Chondrocyte (in vitro differentiated cells): ENCODE measurements at regions not wholly inside any gene's neighbourhood (a gene's known extent, or its start where the extent isn't known, plus 50 kb on each side); places are given as distances from the start of the nearest gene placed in this dataset.
"Not testable (repeated sequence)": the region's sequence is repeated elsewhere in the genome, so short reads cannot be mapped to it uniquely, and the experiment has no call there.

Source experiments
- DNase-seq: peaks from one replicate; pipeline ENCODE4 v3.0.0; 2021; ENCODE audit warnings: mixed read lengths, low spot score
- H3K27ac Mint-ChIP-seq: one replicate; pipeline ENCODE4 v1.8.0; 2021; ENCODE audit warnings: mild to moderate bottlenecking, moderate library complexity, mixed read lengths; ENCODE audit not compliant: unreplicated experiment
- H3K27me3 Mint-ChIP-seq: 2 replicates; pipeline ENCODE4 v1.8.0; 2021; ENCODE audit warnings: low read depth, mixed read lengths
- H3K36me3 Mint-ChIP-seq: 2 replicates; pipeline ENCODE4 v1.8.0; 2021; ENCODE audit warnings: low read depth, mixed read lengths
- H3K4me1 Mint-ChIP-seq: 2 replicates; pipeline ENCODE4 v1.8.0; 2021; ENCODE audit warnings: low read depth, mild to moderate bottlenecking, mixed read lengths
- H3K4me3 Mint-ChIP-seq: one replicate; pipeline ENCODE4 v1.8.0; 2021; ENCODE audit warnings: mild to moderate bottlenecking, moderate library complexity, mixed read lengths; ENCODE audit not compliant: unreplicated experiment
- H3K9me3 Mint-ChIP-seq: 2 replicates; pipeline ENCODE4 v1.8.0; 2021; ENCODE audit warnings: low read depth, mixed read lengths
- TF ChIP-seq, protein P1 (sequence below): fragments of 200-600 bp; sonication (generic); IDR thresholded peaks from 2 replicates; pipeline ENCODE4 v1.5.0; 2021; ENCODE audit warnings: antibody characterized with exemption, mild to moderate bottlenecking, moderate library complexity

- no peaks in the 10 kb centered on the region for H3K27me3 Mint-ChIP-seq
- H3K36me3 Mint-ChIP-seq: peaks cover 7% of the 10 kb centered on the region
Measured at GRCh38 chr22:23446796-23447350, 133.2 kb downstream of the IGLL1 start.

DNA sequence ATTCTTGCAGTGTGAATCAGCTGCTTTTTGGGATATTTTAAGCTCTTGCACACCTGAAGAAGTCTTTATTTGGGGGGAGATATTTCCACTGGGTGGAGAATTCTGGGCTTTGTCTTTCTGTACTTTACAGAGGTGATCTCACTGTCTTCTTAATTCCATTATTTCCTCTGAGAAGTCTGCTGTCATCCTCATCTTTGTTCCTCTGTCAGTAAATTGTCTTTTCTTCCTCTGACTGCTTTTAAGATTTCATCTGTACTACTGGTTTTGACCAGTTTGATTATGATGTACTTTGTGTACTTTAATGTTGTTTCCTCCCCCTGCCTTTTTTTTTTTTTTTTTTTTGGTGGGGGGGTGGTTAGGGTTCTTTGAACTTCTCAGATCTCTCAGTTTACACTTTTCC is 133.9 kb downstream of the IGLL1 start:
- H3K9me3 Mint-ChIP-seq: peaks cover 29% of the 10 kb centered on the region
- H3K27ac Mint-ChIP-seq: not testable (repeated sequence)

More at GRCh38 chr22:23446796-23447350, 133.2 kb downstream of the IGLL1 start:
- DNase-seq: no peak
- Mint-ChIP-seq H3K4me1 (peaks cover 3% of the 10 kb centered on the region), H3K9me3 (peaks cover 25% of the 10 kb centered on the region), H3K4me3 (no peak overlapping the region), H3K27ac (no peak overlapping the region)
- TF ChIP-seq, protein P1, sequence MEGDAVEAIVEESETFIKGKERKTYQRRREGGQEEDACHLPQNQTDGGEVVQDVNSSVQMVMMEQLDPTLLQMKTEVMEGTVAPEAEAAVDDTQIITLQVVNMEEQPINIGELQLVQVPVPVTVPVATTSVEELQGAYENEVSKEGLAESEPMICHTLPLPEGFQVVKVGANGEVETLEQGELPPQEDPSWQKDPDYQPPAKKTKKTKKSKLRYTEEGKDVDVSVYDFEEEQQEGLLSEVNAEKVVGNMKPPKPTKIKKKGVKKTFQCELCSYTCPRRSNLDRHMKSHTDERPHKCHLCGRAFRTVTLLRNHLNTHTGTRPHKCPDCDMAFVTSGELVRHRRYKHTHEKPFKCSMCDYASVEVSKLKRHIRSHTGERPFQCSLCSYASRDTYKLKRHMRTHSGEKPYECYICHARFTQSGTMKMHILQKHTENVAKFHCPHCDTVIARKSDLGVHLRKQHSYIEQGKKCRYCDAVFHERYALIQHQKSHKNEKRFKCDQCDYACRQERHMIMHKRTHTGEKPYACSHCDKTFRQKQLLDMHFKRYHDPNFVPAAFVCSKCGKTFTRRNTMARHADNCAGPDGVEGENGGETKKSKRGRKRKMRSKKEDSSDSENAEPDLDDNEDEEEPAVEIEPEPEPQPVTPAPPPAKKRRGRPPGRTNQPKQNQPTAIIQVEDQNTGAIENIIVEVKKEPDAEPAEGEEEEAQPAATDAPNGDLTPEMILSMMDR: no peak

DNA sequence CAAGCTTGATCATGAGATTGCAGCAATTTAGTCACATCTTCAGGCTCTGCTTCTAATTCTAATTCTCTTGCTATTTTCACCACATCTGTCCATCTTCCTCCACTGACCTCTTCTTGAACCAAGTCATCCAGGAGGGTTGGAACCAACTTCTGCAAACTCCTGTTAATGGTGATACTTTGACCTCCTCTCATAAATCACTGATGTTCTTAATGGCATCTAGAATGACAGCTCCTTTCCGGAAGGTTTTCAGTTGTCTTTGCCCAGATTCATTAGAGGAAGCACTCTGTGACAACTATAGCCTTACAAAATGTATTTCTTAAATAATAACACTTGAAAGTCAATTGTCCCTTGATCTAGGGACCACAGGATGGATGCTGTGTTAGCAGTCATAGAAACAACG is 136.2 kb downstream of the IGLL1 start:
- not testable (repeated sequence) for H3K27me3 Mint-ChIP-seq, H3K4me1 Mint-ChIP-seq, DNase-seq, H3K36me3 Mint-ChIP-seq, H3K4me3 Mint-ChIP-seq, H3K27ac Mint-ChIP-seq
- H3K9me3 Mint-ChIP-seq: peaks cover 29% of the 10 kb centered on the region

More for the DNA sequence above, 133.9 kb downstream of the IGLL1 start:
- DNase-seq, H3K4me3 Mint-ChIP-seq, H3K36me3 Mint-ChIP-seq, H3K4me1 Mint-ChIP-seq, H3K27me3 Mint-ChIP-seq: not testable (repeated sequence)

DNA sequence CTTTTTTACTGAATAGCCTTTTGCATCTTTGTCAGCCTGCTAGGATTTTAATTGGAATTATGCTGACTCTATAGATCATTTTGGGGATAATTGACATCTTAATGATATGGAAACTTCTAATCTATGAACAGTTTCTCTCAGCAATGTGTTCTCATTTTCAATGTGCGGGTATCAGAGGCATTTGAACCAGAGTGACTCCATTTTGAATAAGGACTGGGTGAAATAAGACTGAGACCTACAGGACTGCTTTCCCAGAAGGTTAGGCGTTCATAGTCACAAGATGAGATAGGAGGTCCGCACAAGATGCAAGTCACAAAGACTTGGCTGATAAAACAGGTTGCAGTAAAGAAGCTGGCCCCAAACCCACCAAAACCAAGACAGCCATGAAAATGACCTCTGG is 140.5 kb downstream of the IGLL1 start:
- not testable (repeated sequence) for H3K36me3 Mint-ChIP-seq, H3K4me1 Mint-ChIP-seq, H3K4me3 Mint-ChIP-seq, H3K27ac Mint-ChIP-seq, DNase-seq, H3K27me3 Mint-ChIP-seq
- peaks cover 11% of the 10 kb centered on the region for H3K9me3 Mint-ChIP-seq

DNA sequence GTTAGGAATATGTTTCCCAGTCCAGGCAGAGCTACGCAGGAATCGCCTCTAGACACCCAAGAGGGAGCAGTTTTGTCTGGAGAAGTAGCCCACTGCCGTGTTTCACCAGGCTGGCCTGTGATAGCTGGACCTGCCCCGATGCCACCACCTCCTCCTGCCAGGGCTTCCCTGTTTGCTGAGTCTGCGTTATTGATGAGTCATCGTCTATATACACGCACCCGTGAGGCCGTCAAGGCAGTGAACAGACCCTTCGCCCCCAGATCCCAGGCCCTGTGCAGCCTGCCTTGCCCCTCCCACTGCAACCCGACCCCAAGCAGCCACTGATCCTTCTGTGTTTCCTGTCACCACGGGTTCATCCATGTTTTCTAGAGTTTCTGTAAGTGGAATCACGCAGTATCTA is 141.9 kb downstream of the IGLL1 start:
- peaks cover 2% of the 10 kb centered on the region for H3K4me1 Mint-ChIP-seq
- no peak for DNase-seq
- TF ChIP-seq, protein P1: no peak
- no peak overlapping the region for H3K27ac Mint-ChIP-seq
- no peaks in the 10 kb centered on the region for H3K36me3 Mint-ChIP-seq
- H3K9me3 Mint-ChIP-seq: peaks cover 6% of the 10 kb centered on the region
- H3K27me3 Mint-ChIP-seq: peaks cover 3% of the 10 kb centered on the region
- H3K4me3 Mint-ChIP-seq: no peak overlapping the region

DNA sequence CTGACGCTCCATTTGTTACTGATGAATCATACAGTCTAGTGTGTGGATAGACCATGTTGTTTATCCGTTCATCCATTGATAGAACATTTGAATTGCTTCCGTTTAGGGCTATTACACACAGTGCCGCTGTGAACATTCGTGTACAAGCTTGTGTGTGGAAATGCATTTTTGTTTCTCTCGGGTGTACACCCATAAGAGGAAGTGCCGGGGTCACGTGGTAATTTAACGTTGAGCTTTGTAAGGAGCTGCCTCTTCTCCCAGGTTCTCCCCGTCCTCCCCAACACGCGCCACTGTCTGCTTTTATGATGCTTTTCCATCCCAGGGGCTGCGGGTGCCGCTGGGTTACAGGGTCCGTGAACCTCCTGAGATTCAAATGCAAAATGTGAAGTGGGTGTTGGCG is 142.3 kb downstream of the IGLL1 start:
- Mint-ChIP-seq H3K9me3 (peaks cover 6% of the 10 kb centered on the region), H3K4me1 (peaks cover 5% of the 10 kb centered on the region), H3K27ac (no peak overlapping the region), H3K36me3 (no peaks in the 10 kb centered on the region), H3K4me3 (no peak overlapping the region), H3K27me3 (peaks cover 3% of the 10 kb centered on the region)
- TF ChIP-seq, protein P1: no peak
- DNase-seq: no peak

DNA sequence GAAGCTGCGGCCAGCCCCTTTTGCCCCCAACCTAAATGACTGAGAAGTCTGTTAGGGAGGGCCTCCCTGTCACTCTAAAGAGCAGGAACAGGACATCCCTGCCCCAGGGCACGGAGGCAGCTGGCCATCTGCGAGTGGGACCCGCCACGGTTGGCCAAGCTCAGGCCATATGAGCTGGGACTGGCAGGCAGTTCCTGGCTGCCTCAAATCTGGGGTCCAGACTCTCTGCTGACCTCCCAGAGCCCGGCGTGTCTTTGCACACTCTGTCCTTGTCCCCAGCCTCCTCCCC is 143.0 kb downstream of the IGLL1 start:
- not testable (repeated sequence) for H3K9me3 Mint-ChIP-seq, H3K4me3 Mint-ChIP-seq, H3K4me1 Mint-ChIP-seq, H3K27me3 Mint-ChIP-seq, H3K36me3 Mint-ChIP-seq, H3K27ac Mint-ChIP-seq, DNase-seq

DNA sequence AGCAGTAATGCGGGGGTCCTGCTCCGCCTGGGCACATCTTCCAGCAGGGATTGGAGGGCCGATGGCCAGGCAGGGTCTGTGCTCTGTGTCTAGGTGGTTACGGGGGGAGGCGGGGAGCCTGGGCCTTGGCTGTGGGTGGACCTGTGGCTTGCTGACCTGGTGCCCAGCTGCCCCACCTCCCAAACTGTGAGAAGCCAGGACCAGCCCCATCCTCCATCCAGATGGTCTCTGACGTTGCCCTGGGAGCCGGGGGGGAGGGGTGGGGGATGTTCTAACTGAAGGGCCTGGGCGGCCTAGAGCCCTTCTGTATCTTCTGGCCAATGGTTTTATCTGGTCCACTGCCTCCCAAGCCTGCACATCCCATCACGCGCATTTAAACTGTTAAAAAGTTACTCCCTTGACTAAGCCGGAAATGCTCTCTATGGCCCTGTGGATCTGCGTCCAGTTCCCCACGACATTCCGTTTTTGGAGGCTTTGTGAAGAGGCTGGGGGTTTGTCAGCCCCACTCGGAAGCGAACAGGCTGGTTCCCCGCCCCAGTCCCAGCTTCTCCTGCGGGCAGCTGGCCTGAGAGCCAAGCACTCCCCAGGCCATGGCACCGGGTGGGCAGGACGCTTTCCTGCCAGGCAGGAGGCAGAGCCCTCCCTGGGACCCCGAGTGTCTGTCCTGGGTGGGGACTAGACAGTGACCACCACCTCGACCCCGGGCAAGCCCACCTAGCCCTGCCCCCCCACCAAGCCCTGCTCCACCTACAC is 143.6 kb downstream of the IGLL1 start:
- H3K9me3 Mint-ChIP-seq, H3K4me1 Mint-ChIP-seq, DNase-seq, H3K36me3 Mint-ChIP-seq, H3K27ac Mint-ChIP-seq, H3K27me3 Mint-ChIP-seq, H3K4me3 Mint-ChIP-seq: not testable (repeated sequence)

DNA sequence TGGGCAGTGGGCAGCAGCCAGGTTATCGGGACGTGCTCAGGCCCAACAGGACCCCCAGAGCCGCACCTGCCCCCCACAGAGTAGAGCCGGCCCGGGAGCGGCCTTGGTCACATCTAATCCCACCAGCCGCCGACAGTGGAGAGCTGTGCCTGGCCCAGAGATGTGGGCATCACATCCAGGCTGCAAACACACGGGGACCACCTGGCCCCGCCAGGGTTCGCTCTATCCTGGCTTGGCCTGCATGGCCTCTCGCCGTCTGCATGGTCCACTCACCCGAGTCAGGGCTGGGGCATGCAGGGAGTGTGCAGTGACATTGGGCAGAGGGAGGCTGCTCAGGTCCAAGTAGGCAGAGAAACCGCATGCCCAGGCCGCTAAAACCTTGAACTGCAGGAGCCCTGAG is 144.9 kb downstream of the IGLL1 start:
- not testable (repeated sequence) for H3K27me3 Mint-ChIP-seq, H3K36me3 Mint-ChIP-seq, H3K4me3 Mint-ChIP-seq, H3K27ac Mint-ChIP-seq, DNase-seq, H3K4me1 Mint-ChIP-seq, H3K9me3 Mint-ChIP-seq

DNA sequence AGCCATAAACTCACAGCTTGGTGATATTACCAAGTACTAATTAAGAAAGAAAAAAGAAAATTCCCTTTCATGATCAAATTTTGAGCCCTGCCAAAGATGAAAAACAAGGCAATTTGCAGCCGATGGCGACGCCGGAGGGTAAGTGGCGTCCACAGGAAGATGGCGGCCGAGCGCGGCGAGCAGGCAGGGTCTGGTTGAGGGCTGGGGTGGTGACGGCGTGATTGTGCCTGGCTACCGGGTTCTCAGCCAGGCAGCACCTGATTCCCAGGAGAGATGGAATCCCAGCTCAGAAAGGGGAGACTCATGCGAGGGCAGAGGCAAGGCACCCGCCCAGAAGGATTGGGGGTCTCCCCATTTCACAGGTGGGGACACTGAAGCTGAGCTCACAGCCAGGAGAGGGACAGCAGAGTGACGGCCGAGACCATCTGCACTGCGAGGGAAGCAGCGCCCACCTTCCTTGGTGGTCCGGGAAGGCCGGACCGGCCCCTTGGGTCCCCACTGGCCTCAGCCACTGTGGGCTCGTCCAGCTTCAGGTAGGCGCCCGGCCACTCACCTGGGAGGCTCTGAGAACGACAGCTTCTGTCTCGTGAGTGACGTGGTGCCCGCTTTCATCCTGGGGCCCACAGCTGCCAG is 145.8 kb downstream of the IGLL1 start:
- not testable (repeated sequence) for DNase-seq, H3K36me3 Mint-ChIP-seq, H3K27me3 Mint-ChIP-seq, H3K4me3 Mint-ChIP-seq, H3K27ac Mint-ChIP-seq, H3K4me1 Mint-ChIP-seq
- peaks cover 11% of the 10 kb centered on the region for H3K9me3 Mint-ChIP-seq
